ENCODE measurements at regions not wholly inside any gene's neighbourhood (a gene's known extent, or its start where the extent isn't known, plus 50 kb on each side); places are given as distances from the start of the nearest gene placed in this dataset.

DNA sequence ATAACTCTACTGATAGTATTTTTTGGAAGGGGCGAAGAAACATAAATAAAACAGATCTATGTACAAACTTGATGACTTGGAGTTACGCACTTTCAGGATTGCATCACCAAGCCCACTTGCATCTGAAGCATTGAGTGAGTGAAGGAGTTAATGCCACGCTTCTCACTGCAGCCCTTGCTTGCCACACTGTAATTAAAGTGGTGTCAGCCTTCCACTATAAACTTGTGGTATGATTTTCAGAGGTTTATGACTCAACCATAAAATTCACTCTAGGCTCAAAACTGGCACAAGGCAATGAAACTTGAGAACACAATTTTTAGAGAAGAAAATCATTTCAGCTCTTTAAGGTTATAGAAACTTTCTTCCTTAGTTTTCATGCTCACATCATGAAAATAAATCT lies 93.9 kb upstream of the PRMT6 start:
- ATAC-seq: no peak
- Histone ChIP-seq H3K4me1 (ENCODE audit: control insufficient read depth, insufficient read depth, low read length) (no peaks in the 10 kb centered on the region), H3K9me3 (ENCODE audit: control insufficient read depth, insufficient read depth, low read depth, low read length) (no peaks in the 10 kb centered on the region), H3K36me3 (ENCODE audit: control insufficient read depth, insufficient read depth, low read length) (no peaks in the 10 kb centered on the region), H3K27ac (ENCODE audit: low read length) (no peak overlapping the region), H3K4me3 (ENCODE audit: low read depth in 2 of 2, low read length in 2 of 2) (no peak overlapping the region), H3K27me3 (ENCODE audit: control insufficient read depth, insufficient read depth, low read length) (no peaks in the 10 kb centered on the region)
- DNase-seq (ENCODE audit: low read depth, low spot score): no peak
- intact Hi-C loops (cut with micrococcal nuclease; ENCODE audit: unreplicated experiment): no loop called here
- POLR2A ChIA-PET: no interaction called here
- no peak for TF ChIP-seq TCF7L2 (IDR thresholded peaks at IDR 0.05; ENCODE audit: low read depth, low read length)
- TF ChIP-seq, protein P1, sequence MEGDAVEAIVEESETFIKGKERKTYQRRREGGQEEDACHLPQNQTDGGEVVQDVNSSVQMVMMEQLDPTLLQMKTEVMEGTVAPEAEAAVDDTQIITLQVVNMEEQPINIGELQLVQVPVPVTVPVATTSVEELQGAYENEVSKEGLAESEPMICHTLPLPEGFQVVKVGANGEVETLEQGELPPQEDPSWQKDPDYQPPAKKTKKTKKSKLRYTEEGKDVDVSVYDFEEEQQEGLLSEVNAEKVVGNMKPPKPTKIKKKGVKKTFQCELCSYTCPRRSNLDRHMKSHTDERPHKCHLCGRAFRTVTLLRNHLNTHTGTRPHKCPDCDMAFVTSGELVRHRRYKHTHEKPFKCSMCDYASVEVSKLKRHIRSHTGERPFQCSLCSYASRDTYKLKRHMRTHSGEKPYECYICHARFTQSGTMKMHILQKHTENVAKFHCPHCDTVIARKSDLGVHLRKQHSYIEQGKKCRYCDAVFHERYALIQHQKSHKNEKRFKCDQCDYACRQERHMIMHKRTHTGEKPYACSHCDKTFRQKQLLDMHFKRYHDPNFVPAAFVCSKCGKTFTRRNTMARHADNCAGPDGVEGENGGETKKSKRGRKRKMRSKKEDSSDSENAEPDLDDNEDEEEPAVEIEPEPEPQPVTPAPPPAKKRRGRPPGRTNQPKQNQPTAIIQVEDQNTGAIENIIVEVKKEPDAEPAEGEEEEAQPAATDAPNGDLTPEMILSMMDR (IDR thresholded peaks at IDR 0.05): no peak
- no peak for TF ChIP-seq POLR2AphosphoS5 (IDR thresholded peaks at IDR 0.05; ENCODE audit: low read depth, low read length)
- no peak for TF ChIP-seq SIN3A (IDR thresholded peaks at IDR 0.05; ENCODE audit: borderline replicate concordance, insufficient read depth, low read depth, low read length)
- TF ChIP-seq, protein P2, sequence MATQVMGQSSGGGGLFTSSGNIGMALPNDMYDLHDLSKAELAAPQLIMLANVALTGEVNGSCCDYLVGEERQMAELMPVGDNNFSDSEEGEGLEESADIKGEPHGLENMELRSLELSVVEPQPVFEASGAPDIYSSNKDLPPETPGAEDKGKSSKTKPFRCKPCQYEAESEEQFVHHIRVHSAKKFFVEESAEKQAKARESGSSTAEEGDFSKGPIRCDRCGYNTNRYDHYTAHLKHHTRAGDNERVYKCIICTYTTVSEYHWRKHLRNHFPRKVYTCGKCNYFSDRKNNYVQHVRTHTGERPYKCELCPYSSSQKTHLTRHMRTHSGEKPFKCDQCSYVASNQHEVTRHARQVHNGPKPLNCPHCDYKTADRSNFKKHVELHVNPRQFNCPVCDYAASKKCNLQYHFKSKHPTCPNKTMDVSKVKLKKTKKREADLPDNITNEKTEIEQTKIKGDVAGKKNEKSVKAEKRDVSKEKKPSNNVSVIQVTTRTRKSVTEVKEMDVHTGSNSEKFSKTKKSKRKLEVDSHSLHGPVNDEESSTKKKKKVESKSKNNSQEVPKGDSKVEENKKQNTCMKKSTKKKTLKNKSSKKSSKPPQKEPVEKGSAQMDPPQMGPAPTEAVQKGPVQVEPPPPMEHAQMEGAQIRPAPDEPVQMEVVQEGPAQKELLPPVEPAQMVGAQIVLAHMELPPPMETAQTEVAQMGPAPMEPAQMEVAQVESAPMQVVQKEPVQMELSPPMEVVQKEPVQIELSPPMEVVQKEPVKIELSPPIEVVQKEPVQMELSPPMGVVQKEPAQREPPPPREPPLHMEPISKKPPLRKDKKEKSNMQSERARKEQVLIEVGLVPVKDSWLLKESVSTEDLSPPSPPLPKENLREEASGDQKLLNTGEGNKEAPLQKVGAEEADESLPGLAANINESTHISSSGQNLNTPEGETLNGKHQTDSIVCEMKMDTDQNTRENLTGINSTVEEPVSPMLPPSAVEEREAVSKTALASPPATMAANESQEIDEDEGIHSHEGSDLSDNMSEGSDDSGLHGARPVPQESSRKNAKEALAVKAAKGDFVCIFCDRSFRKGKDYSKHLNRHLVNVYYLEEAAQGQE (IDR thresholded peaks at IDR 0.05; ENCODE audit: insufficient read depth in 1 of 2, low read depth in 2 of 2, low read length in 1 of 2): no peak
- in situ Hi-C loops (cut with HindIII; ENCODE audit: low pct_unique_long_range_greater_than_20kb, low sequenced_read_pairs): no loop called here
- no TSS peak for BruUV-seq (replicated peaks)
- CTCF ChIA-PET: no interaction called here

DNA sequence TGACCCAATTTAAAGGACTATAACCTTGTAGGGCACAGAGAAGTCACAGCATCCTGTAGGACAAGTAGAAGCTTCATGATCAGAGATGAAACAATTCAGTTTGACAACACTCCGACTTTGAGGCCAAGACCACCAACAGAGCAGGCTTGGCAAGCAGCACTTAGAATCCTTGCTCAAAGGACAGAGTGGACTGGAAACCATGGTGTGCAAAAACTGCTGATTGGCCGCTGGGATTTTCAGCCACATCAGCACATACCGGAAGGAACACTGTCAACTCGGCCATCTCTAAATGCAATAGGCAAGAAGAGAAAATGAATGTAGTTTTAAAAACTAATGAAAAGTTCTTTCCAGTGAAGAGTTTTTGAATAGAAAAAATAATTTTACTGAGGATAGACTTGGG lies 92.0 kb upstream of the PRMT6 start:
- H3K27me3 ChIP-seq (ENCODE audit: control insufficient read depth, insufficient read depth, low read length): no peaks in the 10 kb centered on the region
- H3K27ac ChIP-seq (ENCODE audit: low read length): no peak overlapping the region
- POLR2A ChIA-PET: no interaction called here
- ATAC-seq (no peak), DNase-seq (ENCODE audit: low read depth, low spot score) (no peak)
- H3K4me1 ChIP-seq (ENCODE audit: control insufficient read depth, insufficient read depth, low read length): no peaks in the 10 kb centered on the region
- in situ Hi-C loops (cut with HindIII; ENCODE audit: low pct_unique_long_range_greater_than_20kb, low sequenced_read_pairs) (no loop called here), intact Hi-C loops (cut with micrococcal nuclease; ENCODE audit: unreplicated experiment) (no loop called here)
- H3K36me3 ChIP-seq (ENCODE audit: control insufficient read depth, insufficient read depth, low read length): no peaks in the 10 kb centered on the region
- CTCF ChIA-PET: no interaction called here
- no peaks in the 10 kb centered on the region for H3K9me3 ChIP-seq (ENCODE audit: control insufficient read depth, insufficient read depth, low read depth, low read length)
- no peak overlapping the region for H3K4me3 ChIP-seq (ENCODE audit: low read depth in 2 of 2, low read length in 2 of 2)
- BruUV-seq (replicated peaks): no TSS peak
- TF ChIP-seq SIN3A (IDR thresholded peaks at IDR 0.05; ENCODE audit: borderline replicate concordance, insufficient read depth, low read depth, low read length) (no peak), TCF7L2 (IDR thresholded peaks at IDR 0.05; ENCODE audit: low read depth, low read length) (no peak), POLR2AphosphoS5 (IDR thresholded peaks at IDR 0.05; ENCODE audit: low read depth, low read length) (no peak)
- TF ChIP-seq, protein P1 (IDR thresholded peaks at IDR 0.05): no peak
- TF ChIP-seq, protein P2 (IDR thresholded peaks at IDR 0.05; ENCODE audit: insufficient read depth in 1 of 2, low read depth in 2 of 2, low read length in 1 of 2): no peak

Measured in Panc1 (cell line).